SK-N-SH (cell line): ENCODE measurements at regions not wholly inside any gene's neighbourhood (a gene's known extent, or its start where the extent isn't known, plus 50 kb on each side); places are given as distances from the start of the nearest gene placed in this dataset.

Experiments
- CTCF ChIA-PET: fragments of 300-600, 350-600 bp; formaldehyde crosslinking; extraction: SDS; loops from one replicate; lab custom pipeline; 2021; lab: Yijun Ruan, JAX
- POLR2A ChIA-PET: fragments of 350-600 bp; sonication (Branson Sonifier 250); formaldehyde crosslinking; extraction: SDS; loops from one replicate; lab custom pipeline; 2020; ENCODE audit warnings: antibody characterized with exemption, inconsistent platforms; lab: Yijun Ruan, JAX
- DNase-seq: peaks from one replicate; pipeline ENCODE4 v3.0.0; 2012
- H2AFZ ChIP-seq: fragments of 200-600 bp; sonication (generic); 2 replicates; pipeline ENCODE4 v1.8.1; 2016; ENCODE audit warnings: antibody characterized with exemption, mild to moderate bottlenecking, low read depth
- H3F3A ChIP-seq: fragments of 200-600 bp; sonication (generic); replicated peaks from 2 replicates; pipeline ENCODE3; 2016; ENCODE audit warnings: antibody characterized with exemption, mild to moderate bottlenecking; ENCODE audit not compliant: insufficient read depth
- H3K27ac ChIP-seq, 2 experiments: fragments of 200-500 bp in 1 of 2; fragments of 200-600 bp in 1 of 2; sonication (Bioruptor generic) in 1 of 2; sonication (generic), shearing (Covaris generic) in 1 of 2; 2 replicates each; pipeline versions ENCODE4 v1.5.1 to v1.6.1; 2014 to 2016; ENCODE audit warnings: low read depth in 2 of 2, inconsistent platforms in 1 of 2, low read length in 1 of 2, mild to moderate bottlenecking in 1 of 2, mixed read lengths in 1 of 2
- H3K27me3 ChIP-seq: fragments of 200-600 bp; sonication (generic), shearing (Covaris generic); 2 replicates; pipeline ENCODE4 v1.6.1; 2016; ENCODE audit warnings: mixed run types; ENCODE audit not compliant: insufficient read depth
- H3K36me3 ChIP-seq, 2 experiments: fragments of 200-500 bp in 1 of 2; fragments of 200-600 bp in 1 of 2; sonication (Bioruptor generic) in 1 of 2; sonication (generic) in 1 of 2; replicated peaks in 1 of 2; 2 replicates each; pipeline versions ENCODE3 to v1.5.1; 2014 to 2016; ENCODE audit warnings: low read length in 1 of 2, mild to moderate bottlenecking in 1 of 2; ENCODE audit not compliant: insufficient read depth in 2 of 2, control insufficient read depth in 1 of 2
- H3K4me1 ChIP-seq, 2 experiments: fragments of 200-500 bp in 1 of 2; fragments of 200-600 bp in 1 of 2; sonication (Bioruptor generic) in 1 of 2; sonication (generic), shearing (Covaris generic) in 1 of 2; 2 replicates each; pipeline versions ENCODE4 v1.5.1 to v1.6.1; 2014 to 2016; ENCODE audit warnings: low read depth in 1 of 2, low read length in 1 of 2, mixed run types in 1 of 2; ENCODE audit not compliant: insufficient read depth in 2 of 2, control insufficient read depth in 1 of 2
- H3K4me2 ChIP-seq: fragments of 200-600 bp; sonication (generic), shearing (Covaris generic); 2 replicates; pipeline ENCODE4 v1.6.1; 2017; ENCODE audit warnings: mixed run types
- H3K4me3 ChIP-seq, 2 experiments: fragments of 200-500 bp in 1 of 2; fragments of 200-600 bp in 1 of 2; sonication (Bioruptor generic) in 1 of 2; sonication (generic), shearing (Covaris generic) in 1 of 2; 2 replicates each; pipeline versions ENCODE4 v1.5.1 to v1.8.1; 2014 to 2016; ENCODE audit warnings: low read depth in 2 of 2, inconsistent platforms in 1 of 2, low read length in 1 of 2, mild to moderate bottlenecking in 1 of 2, mixed read lengths in 1 of 2, moderate library complexity in 1 of 2
- H3K79me2 ChIP-seq: fragments of 200-600 bp; sonication (generic); 2 replicates; pipeline ENCODE4 v1.8.1; 2017; ENCODE audit warnings: mild to moderate bottlenecking; ENCODE audit not compliant: insufficient read depth
- H3K9ac ChIP-seq: fragments of 200-600 bp; sonication (generic); 2 replicates; pipeline ENCODE4 v1.6.1; 2017; ENCODE audit warnings: mixed run types
- H3K9me2 ChIP-seq: fragments of 200-600 bp; sonication (generic); 2 replicates; pipeline ENCODE4 v1.6.1; 2017; ENCODE audit warnings: mixed run types
- H3K9me3 ChIP-seq: fragments of 200-600 bp; sonication (generic); 2 replicates; pipeline ENCODE4 v1.6.1; 2017; ENCODE audit warnings: mixed run types, mild to moderate bottlenecking, moderate library complexity
- H4K20me1 ChIP-seq: fragments of 200-600 bp; sonication (generic); 2 replicates; pipeline ENCODE4 v1.6.1; 2017; ENCODE audit warnings: mild to moderate bottlenecking, mixed run types; ENCODE audit not compliant: insufficient read depth
- CHD2 ChIP-seq: fragments of 150-350 bp; IDR thresholded peaks from 2 replicates; pipeline ENCODE4 v1.6.1; 2018; ENCODE audit warnings: low read length; ENCODE audit not compliant: partially characterized antibody
- ELF1 ChIP-seq: IDR thresholded peaks from 2 replicates; pipeline ENCODE4 v1.4.0; 2012
- EP300 ChIP-seq, 2 experiments: IDR thresholded peaks; 2 replicates each; pipeline versions ENCODE4 v1.4.0 to v1.6.1; 2012; ENCODE audit warnings: borderline replicate concordance in 1 of 2, low read depth in 1 of 2, low read length in 1 of 2
- FOSL2 ChIP-seq: IDR thresholded peaks from 2 replicates; pipeline ENCODE4 v1.4.0; 2012; ENCODE audit warnings: low read depth, mild to moderate bottlenecking, moderate library complexity, borderline replicate concordance
- FOXM1 ChIP-seq: IDR thresholded peaks from 2 replicates; pipeline ENCODE4 v1.4.0; 2012; ENCODE audit warnings: low read depth, mild to moderate bottlenecking
- GABPA ChIP-seq: IDR thresholded peaks from 2 replicates; pipeline ENCODE4 v1.4.0; 2012; ENCODE audit warnings: low read depth, mild to moderate bottlenecking
- MEF2A ChIP-seq: IDR thresholded peaks from 2 replicates; pipeline ENCODE4 v1.4.0; 2012; ENCODE audit warnings: low read depth, borderline replicate concordance
- MXI1 ChIP-seq: IDR thresholded peaks from 2 replicates; pipeline ENCODE4 v1.6.1; 2012; ENCODE audit warnings: mild to moderate bottlenecking, low read depth, low read length, improper control_type of control experiment
- NFIC ChIP-seq: IDR thresholded peaks from 2 replicates; pipeline ENCODE4 v1.4.0; 2012; ENCODE audit warnings: borderline replicate concordance
- PBX3 ChIP-seq: IDR thresholded peaks from 2 replicates; pipeline ENCODE4; 2012
- REST ChIP-seq: IDR thresholded peaks from 2 replicates; pipeline ENCODE4 v1.6.1; 2012; ENCODE audit warnings: mild to moderate bottlenecking, low read depth, low read length, moderate library complexity
- RXRA ChIP-seq: IDR thresholded peaks from 2 replicates; pipeline ENCODE4 v1.4.0; 2012; ENCODE audit warnings: low read depth, mild to moderate bottlenecking, borderline replicate concordance
- TCF12 ChIP-seq: IDR thresholded peaks from 2 replicates; pipeline ENCODE4 v1.4.0; 2012
- TEAD4 ChIP-seq: IDR thresholded peaks from 2 replicates; pipeline ENCODE4 v1.4.0; 2012; ENCODE audit warnings: mild to moderate bottlenecking, borderline replicate concordance; ENCODE audit not compliant: insufficient read depth
- WGBS: methylation state at CpG from one replicate; pipeline ENCODE4 v1.1.6; 2017; ENCODE audit warnings: low lambda C conversion rate; 5-methylcytosine and 5-hydroxymethylcytosine counted together
- TF ChIP-seq, protein P1 (sequence below): fragments of 200-600 bp; sonication (generic); IDR thresholded peaks from 2 replicates; pipeline ENCODE4 v1.6.1; 2017; ENCODE audit warnings: antibody characterized with exemption, mild to moderate bottlenecking, moderate library complexity

DNA sequence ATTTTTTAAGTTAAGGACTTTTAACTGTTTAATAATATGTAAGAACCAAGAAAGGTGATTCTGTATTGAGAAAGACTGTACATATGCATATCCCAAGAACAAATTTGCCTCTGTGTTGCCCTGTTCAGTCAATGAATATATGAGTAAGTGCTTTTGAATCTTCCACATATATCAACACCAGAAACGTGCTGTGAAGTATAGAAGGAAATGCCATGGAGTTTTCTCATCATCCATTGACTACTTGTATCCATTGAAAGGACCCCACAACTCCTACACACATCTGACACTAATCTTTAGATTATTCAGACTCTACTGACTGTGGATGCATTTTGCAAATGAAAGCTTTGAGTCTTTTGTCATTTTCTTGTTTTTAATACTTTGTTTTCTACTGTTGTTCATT, 366.9 kb downstream of the S1PR1 start (continued):
- TF ChIP-seq, protein P1, sequence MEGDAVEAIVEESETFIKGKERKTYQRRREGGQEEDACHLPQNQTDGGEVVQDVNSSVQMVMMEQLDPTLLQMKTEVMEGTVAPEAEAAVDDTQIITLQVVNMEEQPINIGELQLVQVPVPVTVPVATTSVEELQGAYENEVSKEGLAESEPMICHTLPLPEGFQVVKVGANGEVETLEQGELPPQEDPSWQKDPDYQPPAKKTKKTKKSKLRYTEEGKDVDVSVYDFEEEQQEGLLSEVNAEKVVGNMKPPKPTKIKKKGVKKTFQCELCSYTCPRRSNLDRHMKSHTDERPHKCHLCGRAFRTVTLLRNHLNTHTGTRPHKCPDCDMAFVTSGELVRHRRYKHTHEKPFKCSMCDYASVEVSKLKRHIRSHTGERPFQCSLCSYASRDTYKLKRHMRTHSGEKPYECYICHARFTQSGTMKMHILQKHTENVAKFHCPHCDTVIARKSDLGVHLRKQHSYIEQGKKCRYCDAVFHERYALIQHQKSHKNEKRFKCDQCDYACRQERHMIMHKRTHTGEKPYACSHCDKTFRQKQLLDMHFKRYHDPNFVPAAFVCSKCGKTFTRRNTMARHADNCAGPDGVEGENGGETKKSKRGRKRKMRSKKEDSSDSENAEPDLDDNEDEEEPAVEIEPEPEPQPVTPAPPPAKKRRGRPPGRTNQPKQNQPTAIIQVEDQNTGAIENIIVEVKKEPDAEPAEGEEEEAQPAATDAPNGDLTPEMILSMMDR, result no peak
- no peak for TF ChIP-seq EP300 (IDR thresholded peaks at IDR 0.05; ENCODE audit: borderline replicate concordance in 1 of 2, low read depth in 1 of 2, low read length in 1 of 2)
- TF ChIP-seq GABPA, result no peak

- Histone ChIP-seq H3K79me2 (no peaks in the 10 kb centered on the region), H3K9me3 (0 out of 2 replicates have a peak, but pooled peaks cover 4% of the 10 kb centered on the region), H3F3A (no peaks in the 10 kb centered on the region), H3K36me3 (no peaks in the 10 kb centered on the region), H3K27me3 (no peaks in the 10 kb centered on the region), H3K4me1 (no peaks in the 10 kb centered on the region), H3K9me2 (no peaks in the 10 kb centered on the region), H3K4me2 (no peak overlapping the region), H2AFZ (no peak overlapping the region), H3K27ac (no peak overlapping the region), H3K9ac (no peak overlapping the region), H3K4me3 (no peak overlapping the region), H4K20me1 (no peaks in the 10 kb centered on the region)
- DNase-seq, result no peak
- CTCF ChIA-PET, result interaction anchor here (1.1 to 1.5 kb wide), 2 partner anchors 9 to 248 kb away, joined by 3 to 5 read pairs; no protein-coding TSS in a partner anchor
- POLR2A ChIA-PET, result no interaction called here
- TF ChIP-seq NFIC (no peak), MEF2A (no peak), MXI1 (no peak), TCF12 (no peak), TEAD4 (no peak), FOSL2 (no peak), FOXM1 (no peak), RXRA (no peak), ELF1 (no peak), REST (no peak), PBX3 (no peak), CHD2 (no peak)
- 20% methylated on average over 2 of the region's 2 CpGs for WGBS
Measured at GRCh38 chr1:101605878-101606277, 369.1 kb downstream of the S1PR1 start.
